Ishikawa (cell line): ENCODE measurements at regions not wholly inside any gene's neighbourhood (a gene's known extent, or its start where the extent isn't known, plus 50 kb on each side); places are given as distances from the start of the nearest gene placed in this dataset.

Experiments used
- CEBPB ChIP-seq: IDR thresholded peaks from 2 replicates; pipeline ENCODE4 v1.6.1; 2012
- CREB1 ChIP-seq: IDR thresholded peaks from 2 replicates; pipeline ENCODE4 v1.6.1; 2012; ENCODE audit warnings: low read depth
- EGR1 ChIP-seq: IDR thresholded peaks from 2 replicates; pipeline ENCODE4 v1.6.1; 2012
- EP300 ChIP-seq: IDR thresholded peaks from 2 replicates; pipeline ENCODE4 v1.6.1; 2012; ENCODE audit warnings: borderline replicate concordance
- FOXM1 ChIP-seq: IDR thresholded peaks from 2 replicates; pipeline ENCODE4 v1.6.1; 2012; ENCODE audit warnings: low read depth, borderline replicate concordance
- MAX ChIP-seq: IDR thresholded peaks from 2 replicates; pipeline ENCODE4 v1.6.1; 2012
- NFIC ChIP-seq: IDR thresholded peaks from 2 replicates; pipeline ENCODE4 v1.6.1; 2012
- RAD21 ChIP-seq: IDR thresholded peaks from 2 replicates; pipeline ENCODE4 v1.6.1; 2012; ENCODE audit warnings: low read depth
- REST ChIP-seq: IDR thresholded peaks from 2 replicates; pipeline ENCODE4 v1.6.1; 2012; ENCODE audit warnings: low read depth, mild to moderate bottlenecking
- TAF1 ChIP-seq: IDR thresholded peaks from 2 replicates; pipeline ENCODE4 v1.6.1; 2012; ENCODE audit warnings: low read depth, mild to moderate bottlenecking
- TCF12 ChIP-seq: IDR thresholded peaks from 2 replicates; pipeline ENCODE4 v1.6.1; 2012; ENCODE audit warnings: low read depth
- TEAD4 ChIP-seq: IDR thresholded peaks from 2 replicates; pipeline ENCODE4 v1.6.1; 2012
- YY1 ChIP-seq: IDR thresholded peaks from 2 replicates; pipeline ENCODE4 v1.6.1; 2012; ENCODE audit warnings: low read depth
- ZBTB7A ChIP-seq: IDR thresholded peaks from 2 replicates; pipeline ENCODE4 v1.6.1; 2012; ENCODE audit warnings: low read depth
- TF ChIP-seq, protein P1 (sequence below): IDR thresholded peaks from 2 replicates; pipeline ENCODE4 v1.6.1; 2012

DNA sequence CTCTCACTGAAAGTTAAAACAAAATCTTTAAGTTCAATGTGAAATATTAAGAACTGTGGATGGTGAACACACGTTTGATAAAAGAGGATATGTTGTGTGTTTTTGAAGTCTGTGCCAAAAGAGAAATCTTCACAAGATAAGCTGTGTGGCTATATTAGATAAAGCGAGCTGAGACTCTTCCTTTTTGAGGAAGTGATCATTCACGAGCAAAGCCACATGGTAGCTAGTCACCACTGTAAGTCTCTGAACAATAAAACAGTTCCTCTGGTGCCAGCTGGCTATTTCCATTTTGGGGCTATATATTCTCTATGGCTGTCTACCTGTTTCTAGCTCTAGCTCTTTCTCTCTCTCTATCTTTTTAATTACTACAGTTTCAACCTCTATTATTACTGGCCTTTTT lies 1849.2 kb upstream of the C9orf72 start:
- no peak for TF ChIP-seq YY1
- TF ChIP-seq TCF12 = no peak
- no peak for TF ChIP-seq TEAD4
- no peak for TF ChIP-seq ZBTB7A
- TF ChIP-seq FOXM1 = no peak
- TF ChIP-seq CREB1 = no peak
- no peak for TF ChIP-seq MAX
- no peak for TF ChIP-seq NFIC

DNA sequence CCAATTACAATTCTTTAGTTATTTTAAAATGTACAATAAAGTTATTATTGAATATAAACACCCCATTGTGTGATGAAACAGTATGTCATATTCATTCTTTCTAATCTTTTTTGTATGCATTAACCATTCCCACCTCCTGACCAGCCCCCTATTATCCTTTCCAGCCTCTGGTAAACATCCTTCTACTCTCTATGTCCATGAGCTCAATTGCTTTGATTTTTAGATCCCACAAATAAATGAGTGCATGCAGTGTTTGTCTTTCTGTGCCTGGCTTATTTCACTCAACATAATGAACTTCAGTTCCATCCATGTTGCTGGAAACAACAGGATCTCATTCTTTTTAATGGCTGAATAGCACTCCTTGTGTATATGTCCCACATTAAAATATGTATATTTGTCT lies 1858.9 kb upstream of the C9orf72 start:
- no peak for TF ChIP-seq FOXM1
- TF ChIP-seq TEAD4 = no peak

DNA sequence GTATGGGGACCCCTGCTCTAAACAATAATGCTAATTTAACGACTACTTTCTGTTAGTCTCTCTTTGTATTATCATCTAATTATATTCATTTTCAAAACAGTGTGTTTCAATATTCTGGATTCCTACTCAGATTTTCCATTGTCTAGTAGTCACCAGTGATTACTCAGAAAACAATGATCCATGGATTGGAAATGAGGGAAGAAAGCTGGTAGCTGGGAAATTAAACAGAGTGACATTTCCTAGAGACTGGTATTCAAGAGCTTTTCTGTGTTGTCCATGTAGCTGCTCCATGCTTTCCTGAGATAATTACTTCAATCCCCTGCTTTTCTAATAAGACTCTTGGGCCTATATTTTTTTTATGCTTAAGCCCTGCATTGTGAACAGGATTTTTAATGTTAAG lies 1862.1 kb upstream of the C9orf72 start:
- TF ChIP-seq REST (no peak), CEBPB (no peak), FOXM1 (no peak), TEAD4 (no peak), ZBTB7A (no peak), CREB1 (no peak), EP300 (no peak), TCF12 (no peak), RAD21 (no peak), EGR1 (no peak), YY1 (no peak), NFIC (no peak), MAX (no peak), TAF1 (no peak)
- TF ChIP-seq, protein P1, sequence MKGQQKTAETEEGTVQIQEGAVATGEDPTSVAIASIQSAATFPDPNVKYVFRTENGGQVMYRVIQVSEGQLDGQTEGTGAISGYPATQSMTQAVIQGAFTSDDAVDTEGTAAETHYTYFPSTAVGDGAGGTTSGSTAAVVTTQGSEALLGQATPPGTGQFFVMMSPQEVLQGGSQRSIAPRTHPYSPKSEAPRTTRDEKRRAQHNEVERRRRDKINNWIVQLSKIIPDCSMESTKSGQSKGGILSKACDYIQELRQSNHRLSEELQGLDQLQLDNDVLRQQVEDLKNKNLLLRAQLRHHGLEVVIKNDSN = no peak

DNA sequence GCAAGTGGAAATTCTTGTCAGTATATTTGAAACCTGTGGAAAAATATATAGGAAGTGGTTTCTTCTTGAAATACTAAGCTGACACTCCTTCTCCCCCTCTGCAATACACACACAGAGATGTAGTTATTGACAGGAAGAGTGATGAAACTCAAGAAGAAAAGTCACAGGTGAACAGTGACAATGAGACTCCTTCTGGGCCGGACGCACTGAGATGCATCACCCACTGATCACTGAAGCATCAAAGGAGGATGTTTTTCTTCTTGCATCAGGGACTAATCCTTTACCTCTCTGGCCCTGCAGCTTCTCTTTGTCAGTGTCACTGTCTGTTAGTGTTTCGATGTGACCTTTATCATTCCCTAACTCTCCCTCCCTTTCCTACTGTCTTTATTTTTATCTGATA lies 1864.2 kb upstream of the C9orf72 start:
- TF ChIP-seq YY1 (no peak), EP300 (no peak), MAX (no peak), TEAD4 (no peak), CEBPB (no peak), ZBTB7A (no peak), RAD21 (no peak), CREB1 (no peak), EGR1 (no peak), REST (no peak), TCF12 (no peak), FOXM1 (no peak), TAF1 (no peak), NFIC (no peak)
- TF ChIP-seq, protein P1 = no peak

DNA sequence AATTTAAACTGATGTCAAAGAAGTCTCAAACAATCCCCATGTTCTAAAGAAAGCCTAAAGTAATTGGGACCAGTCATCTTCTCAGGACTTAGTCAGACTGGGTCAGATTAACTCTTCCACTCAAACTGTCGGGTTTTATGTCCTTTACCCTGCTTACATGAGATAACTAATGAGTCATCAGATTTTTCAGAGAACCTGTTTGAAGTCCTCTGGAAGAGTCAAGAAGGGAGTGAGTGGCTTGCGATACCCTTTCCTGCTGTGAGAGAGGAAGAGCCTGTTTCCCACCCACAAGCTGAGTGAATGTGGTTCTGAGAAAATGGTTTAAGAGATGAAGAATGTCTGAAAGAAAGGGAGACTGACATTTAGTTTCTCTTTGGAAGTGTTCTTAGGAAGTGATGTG lies 1866.7 kb upstream of the C9orf72 start:
- TF ChIP-seq RAD21 (no peak), NFIC (no peak), CEBPB (no peak), EP300 (no peak), ZBTB7A (no peak), TEAD4 (no peak), TAF1 (no peak), FOXM1 (no peak), REST (no peak), MAX (no peak), CREB1 (no peak), TCF12 (no peak), EGR1 (no peak), YY1 (no peak)
- TF ChIP-seq, protein P1 = no peak
